ENCODE measurements at regions not wholly inside any gene's neighbourhood (a gene's known extent, or its start where the extent isn't known, plus 50 kb on each side); places are given as distances from the start of the nearest gene placed in this dataset.

GRCh38 chr13:33682020-33682564 is 135.9 kb upstream of the RFC3 start:
- no peak for TF ChIP-seq POLR2A (IDR thresholded peaks at IDR 0.05; ENCODE audit: low read length)
- no peak for TF ChIP-seq GATA1 (IDR thresholded peaks at IDR 0.05; ENCODE audit: low read depth, low read length)
